ENCODE measurements at regions not wholly inside any gene's neighbourhood (a gene's known extent, or its start where the extent isn't known, plus 50 kb on each side); places are given as distances from the start of the nearest gene placed in this dataset.
"Not testable (repeated sequence)": the region's sequence is repeated elsewhere in the genome, so short reads cannot be mapped to it uniquely, and the experiment has no call there.

GRCh38 chr16:73399997-73400396 lies 352.1 kb upstream of the ZFHX3 start:
- Histone ChIP-seq H3K4me3 (ENCODE audit: low read depth in 2 of 2, low read length in 1 of 2) (no peak overlapping the region), H3F3A (replicated peaks; ENCODE audit: insufficient read depth) (no peaks in the 10 kb centered on the region), H3K36me3 (replicated peaks in 1 of 2; ENCODE audit: control insufficient read depth in 1 of 2, insufficient read depth in 2 of 2, low read length in 1 of 2) (no peaks in the 10 kb centered on the region), H3K9me2 (no peaks in the 10 kb centered on the region), H3K9ac (no peak overlapping the region), H3K27ac (ENCODE audit: low read depth in 2 of 2, low read length in 1 of 2) (no peak overlapping the region), H3K27me3 (ENCODE audit: insufficient read depth) (no peaks in the 10 kb centered on the region), H3K9me3 (no peaks in the 10 kb centered on the region), H4K20me1 (ENCODE audit: insufficient read depth) (no peaks in the 10 kb centered on the region), H3K4me1 (ENCODE audit: control insufficient read depth in 1 of 2, insufficient read depth in 2 of 2, low read depth in 1 of 2, low read length in 1 of 2) (peaks cover 0 to 4% of the 10 kb centered on the region in 2 experiments; a peak in 1 of 4 replicates), H3K4me2 (no peak overlapping the region), H3K79me2 (ENCODE audit: insufficient read depth) (no peaks in the 10 kb centered on the region), H2AFZ (ENCODE audit: low read depth) (no peak overlapping the region)
- 77% methylated on average over 5 of the region's 5 CpGs for WGBS (ENCODE audit: low lambda C conversion rate)
- POLR2A ChIA-PET, result no interaction called here
- TF ChIP-seq USF2 (IDR thresholded peaks at IDR 0.05; ENCODE audit: borderline replicate concordance, low read depth, low read length) (no peak), RFX5 (IDR thresholded peaks at IDR 0.05; ENCODE audit: low read length) (no peak), MEF2A (IDR thresholded peaks at IDR 0.05; ENCODE audit: borderline replicate concordance, low read depth) (no peak), NFIC (IDR thresholded peaks at IDR 0.05; ENCODE audit: borderline replicate concordance) (no peak), USF1 (IDR thresholded peaks at IDR 0.05; ENCODE audit: borderline replicate concordance, low read depth) (no peak)
- CTCF ChIA-PET, result interaction anchor here (1.1 kb wide), 1 partner anchor 27 kb away, joined by 3 read pairs; no protein-coding TSS in a partner anchor
- no peak for DNase-seq

GRCh38 chr16:73399486-73399885 lies 351.6 kb upstream of the ZFHX3 start:
- no peak for TF ChIP-seq CHD2 (IDR thresholded peaks at IDR 0.05; ENCODE audit: low read length, partially characterized antibody)
- no peak for TF ChIP-seq RCOR1 (IDR thresholded peaks at IDR 0.05; ENCODE audit: low read length)
- no peak for TF ChIP-seq TAF1 (IDR thresholded peaks at IDR 0.05; ENCODE audit: borderline replicate concordance, low read depth, low read length)
- no peak for TF ChIP-seq RAD21 (IDR thresholded peaks at IDR 0.05; ENCODE audit: low read length)
- TF ChIP-seq USF1 (IDR thresholded peaks at IDR 0.05; ENCODE audit: borderline replicate concordance, low read depth), result no peak
- no peaks in the 10 kb centered on the region for H3K36me3 ChIP-seq (replicated peaks in 1 of 2; ENCODE audit: control insufficient read depth in 1 of 2, insufficient read depth in 2 of 2, low read length in 1 of 2)
- H3K9me3 ChIP-seq, result no peaks in the 10 kb centered on the region
- no peaks in the 10 kb centered on the region for H4K20me1 ChIP-seq (ENCODE audit: insufficient read depth)
- no peak for DNase-seq
- no peaks in the 10 kb centered on the region for H3F3A ChIP-seq (replicated peaks; ENCODE audit: insufficient read depth)
- H3K79me2 ChIP-seq (ENCODE audit: insufficient read depth), result no peaks in the 10 kb centered on the region
- POLR2A ChIA-PET, result no interaction called here
- no peaks in the 10 kb centered on the region for H3K27me3 ChIP-seq (ENCODE audit: insufficient read depth)
- 43% methylated on average over 5 of the region's 5 CpGs for WGBS (ENCODE audit: low lambda C conversion rate)
- no peak overlapping the region for H3K4me2 ChIP-seq
- no peaks in the 10 kb centered on the region for H3K9me2 ChIP-seq
- H3K4me3 ChIP-seq (ENCODE audit: low read depth in 2 of 2, low read length in 1 of 2), result no peak overlapping the region
- H3K4me1 ChIP-seq (ENCODE audit: control insufficient read depth in 1 of 2, insufficient read depth in 2 of 2, low read depth in 1 of 2, low read length in 1 of 2), result no peaks in the 10 kb centered on the region; a peak in 1 of 4 replicates
- H3K27ac ChIP-seq (ENCODE audit: low read depth in 2 of 2, low read length in 1 of 2), result no peak overlapping the region
- H2AFZ ChIP-seq (ENCODE audit: low read depth), result no peak overlapping the region
- CTCF ChIA-PET, result interaction anchor here (1.1 kb wide), 1 partner anchor 28 kb away, joined by 3 read pairs; no protein-coding TSS in a partner anchor
- H3K9ac ChIP-seq, result no peak overlapping the region

GRCh38 chr16:73398604-73399003 lies 350.7 kb upstream of the ZFHX3 start:
- H3K36me3 ChIP-seq (replicated peaks in 1 of 2; ENCODE audit: control insufficient read depth in 1 of 2, insufficient read depth in 2 of 2, low read length in 1 of 2); H3K9me3 ChIP-seq; H3K27me3 ChIP-seq (ENCODE audit: insufficient read depth); H3K4me3 ChIP-seq (ENCODE audit: low read depth in 2 of 2, low read length in 1 of 2); H3K4me1 ChIP-seq (ENCODE audit: control insufficient read depth in 1 of 2, insufficient read depth in 2 of 2, low read depth in 1 of 2, low read length in 1 of 2); DNase-seq; H3K4me2 ChIP-seq; POLR2A ChIA-PET; H4K20me1 ChIP-seq (ENCODE audit: insufficient read depth); H3K9me2 ChIP-seq; H3F3A ChIP-seq (replicated peaks; ENCODE audit: insufficient read depth); H2AFZ ChIP-seq (ENCODE audit: low read depth); H3K27ac ChIP-seq (ENCODE audit: low read depth in 2 of 2, low read length in 1 of 2); H3K79me2 ChIP-seq (ENCODE audit: insufficient read depth); H3K9ac ChIP-seq; CTCF ChIA-PET: not testable (repeated sequence)
- WGBS (ENCODE audit: low lambda C conversion rate), result 77% methylated on average over 1 of the region's 1 CpG

All from SK-N-SH (cell line).